ENCODE measurements at regions not wholly inside any gene's neighbourhood (a gene's known extent, or its start where the extent isn't known, plus 50 kb on each side); places are given as distances from the start of the nearest gene placed in this dataset.
"Not testable (repeated sequence)": the region's sequence is repeated elsewhere in the genome, so short reads cannot be mapped to it uniquely, and the experiment has no call there.

GRCh38 chr22:46033256-46034200 is 56.6 kb upstream of the WNT7B start:
- Mint-ChIP-seq H3K27me3 (ENCODE audit: insufficient read depth) (peaks cover 4% of the 10 kb centered on the region), H3K36me3 (ENCODE audit: low read depth) (no peaks in the 10 kb centered on the region)
- WGBS, 2 experiments (ENCODE audit: insufficient coverage in 1 of 2, insufficient read length in 1 of 2), result 96 to 99% methylated on average over 9 to 11 of the region's 11 CpGs

DNA sequence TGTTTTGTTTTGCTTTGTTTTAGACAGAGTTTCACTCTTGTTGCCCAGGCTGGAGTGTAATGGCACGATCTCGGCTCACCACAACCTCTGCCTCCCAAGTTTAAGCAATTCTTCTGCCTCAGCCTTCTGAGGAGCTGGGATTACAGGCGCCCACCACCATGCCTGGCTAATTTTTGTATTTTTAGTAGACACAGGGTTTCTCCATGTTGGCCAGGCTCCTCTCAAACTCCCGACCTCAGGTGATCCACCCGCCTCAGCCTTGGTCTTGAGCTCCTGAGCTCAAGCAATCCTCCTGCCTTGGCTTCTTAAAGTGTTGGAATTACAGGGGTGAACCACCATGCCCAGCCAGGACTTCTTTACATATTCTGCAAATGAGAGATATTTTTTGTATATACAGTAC is 57.5 kb upstream of the WNT7B start:
- H3K27ac Mint-ChIP-seq; H3K4me3 ChIP-seq (ENCODE audit: low read length); H3K27me3 Mint-ChIP-seq (ENCODE audit: insufficient read depth); H3K9ac ChIP-seq (ENCODE audit: extremely low read depth, low read length, poor library complexity, severe bottlenecking); H3K9me3 Mint-ChIP-seq; H3K36me3 ChIP-seq (ENCODE audit: control insufficient read depth, insufficient read depth, low read length); H3K9me3 ChIP-seq (ENCODE audit: control insufficient read depth, low read length); H3K27ac ChIP-seq (ENCODE audit: low read depth, low read length); H3K27me3 ChIP-seq (ENCODE audit: control insufficient read depth, insufficient read depth, low read length, poor library complexity, severe bottlenecking); H3K4me1 Mint-ChIP-seq; H3K4me1 ChIP-seq (ENCODE audit: control insufficient read depth, insufficient read depth, low read length); H3K36me3 Mint-ChIP-seq (ENCODE audit: low read depth): not testable (repeated sequence)
- DNase-seq, result peak; percentile 16
- peak overlapping the region; percentile 67 for H3K4me3 Mint-ChIP-seq
- WGBS, 2 experiments (ENCODE audit: insufficient coverage in 1 of 2, insufficient read length in 1 of 2), result 89 to 91% methylated on average over 4 to 5 of the region's 5 CpGs

More at GRCh38 chr22:46033256-46034200, 56.6 kb upstream of the WNT7B start:
- Histone ChIP-seq H3K36me3 (ENCODE audit: control insufficient read depth, insufficient read depth, low read length) (no peaks in the 10 kb centered on the region), H3K4me1 (ENCODE audit: control insufficient read depth, insufficient read depth, low read length) (peaks cover 3% of the 10 kb centered on the region), H3K9me3 (ENCODE audit: control insufficient read depth, low read length) (no peaks in the 10 kb centered on the region), H3K27me3 (ENCODE audit: control insufficient read depth, insufficient read depth, low read length, poor library complexity, severe bottlenecking) (peaks cover 2% of the 10 kb centered on the region), H3K4me3 (ENCODE audit: low read length) (no peak overlapping the region), H3K27ac (ENCODE audit: low read depth, low read length) (no peak overlapping the region), H3K9ac (ENCODE audit: extremely low read depth, low read length, poor library complexity, severe bottlenecking) (no peak overlapping the region)
- DNase-seq, result peak; percentile 26
- H3K9me3 Mint-ChIP-seq, result no peaks in the 10 kb centered on the region
- TF ChIP-seq, protein P1, sequence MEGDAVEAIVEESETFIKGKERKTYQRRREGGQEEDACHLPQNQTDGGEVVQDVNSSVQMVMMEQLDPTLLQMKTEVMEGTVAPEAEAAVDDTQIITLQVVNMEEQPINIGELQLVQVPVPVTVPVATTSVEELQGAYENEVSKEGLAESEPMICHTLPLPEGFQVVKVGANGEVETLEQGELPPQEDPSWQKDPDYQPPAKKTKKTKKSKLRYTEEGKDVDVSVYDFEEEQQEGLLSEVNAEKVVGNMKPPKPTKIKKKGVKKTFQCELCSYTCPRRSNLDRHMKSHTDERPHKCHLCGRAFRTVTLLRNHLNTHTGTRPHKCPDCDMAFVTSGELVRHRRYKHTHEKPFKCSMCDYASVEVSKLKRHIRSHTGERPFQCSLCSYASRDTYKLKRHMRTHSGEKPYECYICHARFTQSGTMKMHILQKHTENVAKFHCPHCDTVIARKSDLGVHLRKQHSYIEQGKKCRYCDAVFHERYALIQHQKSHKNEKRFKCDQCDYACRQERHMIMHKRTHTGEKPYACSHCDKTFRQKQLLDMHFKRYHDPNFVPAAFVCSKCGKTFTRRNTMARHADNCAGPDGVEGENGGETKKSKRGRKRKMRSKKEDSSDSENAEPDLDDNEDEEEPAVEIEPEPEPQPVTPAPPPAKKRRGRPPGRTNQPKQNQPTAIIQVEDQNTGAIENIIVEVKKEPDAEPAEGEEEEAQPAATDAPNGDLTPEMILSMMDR (conservative IDR thresholded peaks at IDR 0.05), result no peak
- peaks cover 5% of the 10 kb centered on the region for H3K4me1 Mint-ChIP-seq
- no peak overlapping the region for H3K4me3 Mint-ChIP-seq
- H3K27ac Mint-ChIP-seq, result no peak overlapping the region

- H3K9me3 ChIP-seq (ENCODE audit: control insufficient read depth, low read length), result no peaks in the 10 kb centered on the region
- peaks cover 3% of the 10 kb centered on the region for H3K4me1 ChIP-seq (ENCODE audit: control insufficient read depth, insufficient read depth, low read length)
- H3K27ac ChIP-seq (ENCODE audit: low read depth, low read length), result no peak overlapping the region
- no peaks in the 10 kb centered on the region for H3K27me3 ChIP-seq (ENCODE audit: control insufficient read depth, insufficient read depth, low read length, poor library complexity, severe bottlenecking)
- Mint-ChIP-seq H3K27me3 (ENCODE audit: insufficient read depth) (no peaks in the 10 kb centered on the region), H3K27ac (peak overlapping the region; percentile 85), H3K36me3 (ENCODE audit: low read depth) (no peaks in the 10 kb centered on the region), H3K4me3 (peak overlapping the region; percentile 67), H3K4me1 (peaks cover 5% of the 10 kb centered on the region), H3K9me3 (no peaks in the 10 kb centered on the region)
- peak overlapping the region; percentile 95 for H3K4me3 ChIP-seq (ENCODE audit: low read length)
- DNase-seq, result no peak
- TF ChIP-seq, protein P1 (conservative IDR thresholded peaks at IDR 0.05), result no peak
- 0 to 3% methylated on average over 9 to 16 of the region's 16 CpGs for WGBS, 2 experiments (ENCODE audit: insufficient coverage in 1 of 2, insufficient read length in 1 of 2)
- peak overlapping the region; percentile 71 for H3K9ac ChIP-seq (ENCODE audit: extremely low read depth, low read length, poor library complexity, severe bottlenecking)
- H3K36me3 ChIP-seq (ENCODE audit: control insufficient read depth, insufficient read depth, low read length), result no peaks in the 10 kb centered on the region
Observed at GRCh38 chr22:46035380-46035741, 58.4 kb upstream of the WNT7B start.

All from endodermal cell (in vitro differentiated cells).